ENCODE measurements at regions not wholly inside any gene's neighbourhood (a gene's known extent, or its start where the extent isn't known, plus 50 kb on each side); places are given as distances from the start of the nearest gene placed in this dataset.

DNA sequence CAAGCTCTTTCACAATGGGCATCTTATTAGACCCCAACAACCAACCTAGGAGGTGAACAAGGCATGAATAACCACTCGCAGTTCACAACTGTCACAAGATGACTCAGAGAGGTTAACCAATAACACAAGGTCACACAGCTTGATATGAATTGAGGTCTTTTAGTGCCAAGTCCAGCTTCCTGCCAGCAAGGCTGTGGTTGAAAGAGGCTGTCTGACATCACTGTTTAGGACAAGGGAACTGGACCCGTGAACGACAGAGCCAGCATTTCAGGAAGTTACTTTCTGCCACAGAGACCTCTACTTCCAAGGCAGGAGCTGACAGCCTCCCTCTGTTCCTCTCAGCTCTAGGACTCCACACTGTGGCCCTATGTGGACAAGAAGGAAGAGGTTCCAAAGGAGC lies 53.4 kb upstream of the ALDH1B1 start:
- TF ChIP-seq, protein P1, sequence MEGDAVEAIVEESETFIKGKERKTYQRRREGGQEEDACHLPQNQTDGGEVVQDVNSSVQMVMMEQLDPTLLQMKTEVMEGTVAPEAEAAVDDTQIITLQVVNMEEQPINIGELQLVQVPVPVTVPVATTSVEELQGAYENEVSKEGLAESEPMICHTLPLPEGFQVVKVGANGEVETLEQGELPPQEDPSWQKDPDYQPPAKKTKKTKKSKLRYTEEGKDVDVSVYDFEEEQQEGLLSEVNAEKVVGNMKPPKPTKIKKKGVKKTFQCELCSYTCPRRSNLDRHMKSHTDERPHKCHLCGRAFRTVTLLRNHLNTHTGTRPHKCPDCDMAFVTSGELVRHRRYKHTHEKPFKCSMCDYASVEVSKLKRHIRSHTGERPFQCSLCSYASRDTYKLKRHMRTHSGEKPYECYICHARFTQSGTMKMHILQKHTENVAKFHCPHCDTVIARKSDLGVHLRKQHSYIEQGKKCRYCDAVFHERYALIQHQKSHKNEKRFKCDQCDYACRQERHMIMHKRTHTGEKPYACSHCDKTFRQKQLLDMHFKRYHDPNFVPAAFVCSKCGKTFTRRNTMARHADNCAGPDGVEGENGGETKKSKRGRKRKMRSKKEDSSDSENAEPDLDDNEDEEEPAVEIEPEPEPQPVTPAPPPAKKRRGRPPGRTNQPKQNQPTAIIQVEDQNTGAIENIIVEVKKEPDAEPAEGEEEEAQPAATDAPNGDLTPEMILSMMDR (IDR thresholded peaks at IDR 0.05), result no peak
- TF ChIP-seq SIN3A (IDR thresholded peaks at IDR 0.05; ENCODE audit: borderline replicate concordance, insufficient read depth, low read depth, low read length), result no peak
